ENCODE measurements at regions not wholly inside any gene's neighbourhood (a gene's known extent, or its start where the extent isn't known, plus 50 kb on each side); places are given as distances from the start of the nearest gene placed in this dataset.

- TF ChIP-seq CTCF (IDR thresholded peaks at IDR 0.05; ENCODE audit: poor library complexity, severe bottlenecking) (no peak), EZH2 (IDR thresholded peaks at IDR 0.05; ENCODE audit: borderline replicate concordance, insufficient read depth, low read length, poor library complexity, severe bottlenecking) (no peak), REST (IDR thresholded peaks at IDR 0.05; ENCODE audit: borderline replicate concordance) (no peak), EP300 (conservative IDR thresholded peaks at IDR 0.05; ENCODE audit: poor library complexity, severe bottlenecking) (no peak), RAD21 (conservative IDR thresholded peaks at IDR 0.05) (no peak), MXI1 (conservative IDR thresholded peaks at IDR 0.05; ENCODE audit: poor library complexity, severe bottlenecking) (no peak), TAF1 (IDR thresholded peaks at IDR 0.05; ENCODE audit: low read depth) (no peak), POLR2AphosphoS5 (IDR thresholded peaks at IDR 0.05) (no peak), SMC3 (conservative IDR thresholded peaks at IDR 0.05; ENCODE audit: poor library complexity) (no peak)
Observed at GRCh38 chr21:41043014-41043413, 124.9 kb upstream of the BACE2 start.
